ENCODE measurements at regions not wholly inside any gene's neighbourhood (a gene's known extent, or its start where the extent isn't known, plus 50 kb on each side); places are given as distances from the start of the nearest gene placed in this dataset.

GRCh38 chr3:18103591-18103990 is 321.5 kb downstream of the SATB1 start:
- H3K4me3 ChIP-seq (ENCODE audit: low read depth, low read length): no peak overlapping the region
- no peak for DNase-seq (ENCODE audit: low read depth)
- no peak for TF ChIP-seq CTCF (IDR thresholded peaks at IDR 0.05; ENCODE audit: insufficient read depth, low read depth, low read length, missing control alignments)

- no peak for DNase-seq (ENCODE audit: low read depth)
- TF ChIP-seq CTCF (IDR thresholded peaks at IDR 0.05; ENCODE audit: insufficient read depth, low read depth, low read length, missing control alignments): no peak
These were observed 325.0 kb downstream of the SATB1 start for GRCh38 chr3:18100121-18100520.

GRCh38 chr3:18099611-18100010 is 325.5 kb downstream of the SATB1 start:
- TF ChIP-seq CTCF (IDR thresholded peaks at IDR 0.05; ENCODE audit: insufficient read depth, low read depth, low read length, missing control alignments): no peak
- no peak overlapping the region for H3K4me3 ChIP-seq (ENCODE audit: low read depth, low read length)
- no peak for DNase-seq (ENCODE audit: low read depth)

More at GRCh38 chr3:18100121-18100520, 325.0 kb downstream of the SATB1 start:
- no peak overlapping the region for H3K4me3 ChIP-seq (ENCODE audit: low read depth, low read length)

- DNase-seq (ENCODE audit: low read depth): no peak
- no peak overlapping the region for H3K4me3 ChIP-seq (ENCODE audit: low read depth, low read length)
- TF ChIP-seq CTCF (IDR thresholded peaks at IDR 0.05; ENCODE audit: insufficient read depth, low read depth, low read length, missing control alignments): no peak
These were observed 326.1 kb downstream of the SATB1 start for GRCh38 chr3:18098960-18099587.

GRCh38 chr3:18097989-18098388 is 327.1 kb downstream of the SATB1 start:
- DNase-seq (ENCODE audit: low read depth): no peak
- TF ChIP-seq CTCF (IDR thresholded peaks at IDR 0.05; ENCODE audit: insufficient read depth, low read depth, low read length, missing control alignments): no peak
- H3K4me3 ChIP-seq (ENCODE audit: low read depth, low read length): no peak overlapping the region

- no peak for DNase-seq (ENCODE audit: low read depth)
- no peak overlapping the region for H3K4me3 ChIP-seq (ENCODE audit: low read depth, low read length)
- TF ChIP-seq CTCF (IDR thresholded peaks at IDR 0.05; ENCODE audit: insufficient read depth, low read depth, low read length, missing control alignments): no peak
These were observed 327.7 kb downstream of the SATB1 start for GRCh38 chr3:18097473-18097872.

- no peak overlapping the region for H3K4me3 ChIP-seq (ENCODE audit: low read depth, low read length)
- no peak for TF ChIP-seq CTCF (IDR thresholded peaks at IDR 0.05; ENCODE audit: insufficient read depth, low read depth, low read length, missing control alignments)
- DNase-seq (ENCODE audit: low read depth): no peak
These were observed 332.4 kb downstream of the SATB1 start for GRCh38 chr3:18092726-18093125.

Data from GM12865 (cell line).